GM18517 (cell line): ENCODE measurements at regions not wholly inside any gene's neighbourhood (a gene's known extent, or its start where the extent isn't known, plus 50 kb on each side); places are given as distances from the start of the nearest gene placed in this dataset.

Experiments
- ATAC-seq: cut with Tn5 transposase; IDR thresholded peaks from one replicate; pipeline ENCODE4 v1.9.1; 2021; ENCODE audit warnings: mild to moderate bottlenecking, moderate library complexity; ENCODE audit not compliant: unreplicated experiment

- ATAC-seq, result no peak
Observed at GRCh38 chr5:69043655-69043996, 50.2 kb upstream of the SLC30A5 start.
